GM19240 (cell line): ENCODE measurements at regions not wholly inside any gene's neighbourhood (a gene's known extent, or its start where the extent isn't known, plus 50 kb on each side); places are given as distances from the start of the nearest gene placed in this dataset.

Experiments used
- DNase-seq: peaks from one replicate; pipeline ENCODE4 v3.0.0; 2011; ENCODE audit warnings: low spot score; ENCODE audit not compliant: insufficient read length

GRCh38 chr3:180185650-180186049, 148.9 kb upstream of the PEX5L start:
- no peak for DNase-seq

- no peak for DNase-seq
Measured at GRCh38 chr3:180188512-180189309, 152.0 kb upstream of the PEX5L start.

- DNase-seq, result no peak
Measured at GRCh38 chr3:180189310-180189648, 152.5 kb upstream of the PEX5L start.

- no peak for DNase-seq
Measured at GRCh38 chr3:180196658-180197057, 159.9 kb upstream of the PEX5L start.

- no peak for DNase-seq
Measured at GRCh38 chr3:180199417-180199995, 162.8 kb upstream of the PEX5L start.

GRCh38 chr3:180215866-180216265, 179.1 kb upstream of the PEX5L start:
- DNase-seq, result no peak

GRCh38 chr3:180223268-180223667, 186.5 kb upstream of the PEX5L start:
- no peak for DNase-seq

- DNase-seq, result no peak
Measured at GRCh38 chr3:180229113-180229512, 192.4 kb upstream of the PEX5L start.

- DNase-seq, result no peak
Measured at GRCh38 chr3:180239939-180240338, 203.2 kb upstream of the PEX5L start.

- DNase-seq, result no peak
Measured at GRCh38 chr3:180246688-180247195, 210.0 kb upstream of the PEX5L start.

- DNase-seq, result no peak
Measured at GRCh38 chr3:180250172-180250571, 213.4 kb upstream of the PEX5L start.

GRCh38 chr3:180252683-180253082, 215.9 kb upstream of the PEX5L start:
- no peak for DNase-seq

GRCh38 chr3:180253283-180253682, 216.5 kb upstream of the PEX5L start:
- DNase-seq, result no peak

GRCh38 chr3:180264479-180264878, 227.7 kb upstream of the PEX5L start:
- no peak for DNase-seq

- DNase-seq, result no peak
Measured at GRCh38 chr3:180265551-180265950, 228.8 kb upstream of the PEX5L start.

GRCh38 chr3:180267202-180267843, 230.6 kb upstream of the PEX5L start:
- DNase-seq, result peak; percentile 19

- no peak for DNase-seq
Measured at GRCh38 chr3:180274536-180274935, 237.8 kb upstream of the PEX5L start.

- no peak for DNase-seq
Measured at GRCh38 chr3:180275176-180275575, 238.4 kb upstream of the PEX5L start.

GRCh38 chr3:180277041-180277440, 240.3 kb upstream of the PEX5L start:
- no peak for DNase-seq

- DNase-seq, result peak; percentile 11
Measured at GRCh38 chr3:180278583-180279188, 241.9 kb upstream of the PEX5L start.

- no peak for DNase-seq
Measured at GRCh38 chr3:180280555-180280954, 243.8 kb upstream of the PEX5L start.

GRCh38 chr3:180282386-180282785, 245.6 kb upstream of the PEX5L start:
- no peak for DNase-seq
